MCF 10A (cell line): ENCODE measurements at regions not wholly inside any gene's neighbourhood (a gene's known extent, or its start where the extent isn't known, plus 50 kb on each side); places are given as distances from the start of the nearest gene placed in this dataset.
"Not testable (repeated sequence)": the region's sequence is repeated elsewhere in the genome, so short reads cannot be mapped to it uniquely, and the experiment has no call there.

Experiments
- BruUV-seq: library from RNA; stranded (reverse); fragments of 400-500 nt; replicated peaks from 2 replicates; lab custom pipeline; 2021; lab: Mats Ljungman, UMichigan
- CTCF ChIA-PET: fragments of 300-600 bp; sonication (Branson Sonifier 250); formaldehyde crosslinking; extraction: SDS; loops from one replicate; lab custom pipeline; 2021; ENCODE audit warnings: antibody characterized with exemption, inconsistent platforms; lab: Yijun Ruan, JAX
- POLR2A ChIA-PET: fragments of 300-600, 350-650 bp; sonication (Branson Sonifier 250); formaldehyde crosslinking; extraction: SDS; loops from one replicate; lab custom pipeline; 2020; ENCODE audit warnings: antibody characterized with exemption, inconsistent platforms; lab: Yijun Ruan, JAX
- DNase-seq: peaks from one replicate; pipeline ENCODE4 v3.0.0-alpha.2; 2018; ENCODE audit not compliant: unreplicated experiment
- H3K27ac Mint-ChIP-seq: one replicate; pipeline ENCODE4 v1.8.0; 2022; ENCODE audit warnings: mild to moderate bottlenecking, low read depth, mixed read lengths; ENCODE audit not compliant: unreplicated experiment
- H3K27me3 Mint-ChIP-seq: one replicate; pipeline ENCODE4 v1.8.0; 2022; ENCODE audit warnings: mixed read lengths; ENCODE audit not compliant: insufficient read depth, unreplicated experiment
- H3K36me3 Mint-ChIP-seq: one replicate; pipeline ENCODE4 v1.8.0; 2022; ENCODE audit warnings: mild to moderate bottlenecking, moderate library complexity, mixed read lengths; ENCODE audit not compliant: insufficient read depth, unreplicated experiment
- H3K4me1 Mint-ChIP-seq: one replicate; pipeline ENCODE4 v1.8.0; 2022; ENCODE audit warnings: mixed read lengths; ENCODE audit not compliant: insufficient read depth, unreplicated experiment
- H3K4me3 Mint-ChIP-seq: one replicate; pipeline ENCODE4 v1.8.0; 2022; ENCODE audit warnings: mild to moderate bottlenecking, moderate library complexity, mixed read lengths; ENCODE audit not compliant: unreplicated experiment
- H3K9me3 Mint-ChIP-seq: one replicate; pipeline ENCODE4 v1.8.0; 2022; ENCODE audit warnings: mixed read lengths; ENCODE audit not compliant: unreplicated experiment
- CTCF ChIP-seq: fragments of 200-600 bp; IDR thresholded peaks from one replicate; pipeline ENCODE4 v1.8.0; 2022; ENCODE audit warnings: antibody characterized with exemption, mild to moderate bottlenecking; ENCODE audit not compliant: unreplicated experiment
- intact Hi-C: fragments of 100-400 bp; cut with micrococcal nuclease; formaldehyde crosslinking; loops from 2 replicates; pipeline ENCODE4 v1.14.1; 2022

- no TSS peak for BruUV-seq
- no peak overlapping the region for H3K4me3 Mint-ChIP-seq
- no peaks in the 10 kb centered on the region for H3K9me3 Mint-ChIP-seq
- H3K36me3 Mint-ChIP-seq, result no peaks in the 10 kb centered on the region
- no peaks in the 10 kb centered on the region for H3K27me3 Mint-ChIP-seq
- intact Hi-C loops, result no loop called here
- TF ChIP-seq CTCF, result no peak
- DNase-seq, result no peak
- peaks cover 12% of the 10 kb centered on the region for H3K4me1 Mint-ChIP-seq
- H3K27ac Mint-ChIP-seq, result no peak overlapping the region
- POLR2A ChIA-PET, result no interaction called here
- CTCF ChIA-PET, result interaction anchor here (0.9 kb wide), 1 partner anchor 37 kb away, joined by 3 read pairs; no protein-coding TSS in a partner anchor
These were observed 229.1 kb downstream of the BAMBI start for GRCh38 chr10:28906415-28906814.

GRCh38 chr10:28906934-28907333 is 229.6 kb downstream of the BAMBI start:
- no peaks in the 10 kb centered on the region for H3K9me3 Mint-ChIP-seq
- H3K4me3 Mint-ChIP-seq, result no peak overlapping the region
- H3K27me3 Mint-ChIP-seq, result no peaks in the 10 kb centered on the region
- H3K27ac Mint-ChIP-seq, result no peak overlapping the region
- POLR2A ChIA-PET, result no interaction called here
- intact Hi-C loops, result no loop called here
- TF ChIP-seq CTCF, result no peak
- CTCF ChIA-PET, result interaction anchor here (0.9 kb wide), 1 partner anchor 36 kb away, joined by 3 read pairs; no protein-coding TSS in a partner anchor
- H3K36me3 Mint-ChIP-seq, result no peaks in the 10 kb centered on the region
- H3K4me1 Mint-ChIP-seq, result peaks cover 13% of the 10 kb centered on the region
- BruUV-seq, result no TSS peak
- peak; percentile 47 for DNase-seq

GRCh38 chr10:28909875-28910274 is 232.6 kb downstream of the BAMBI start:
- no peak for DNase-seq
- TF ChIP-seq CTCF, result no peak
- no peaks in the 10 kb centered on the region for H3K36me3 Mint-ChIP-seq
- no peak overlapping the region for H3K27ac Mint-ChIP-seq
- no peaks in the 10 kb centered on the region for H3K27me3 Mint-ChIP-seq
- H3K9me3 Mint-ChIP-seq, result no peaks in the 10 kb centered on the region
- no TSS peak for BruUV-seq
- intact Hi-C loops, result no loop called here
- H3K4me1 Mint-ChIP-seq, result peaks cover 13% of the 10 kb centered on the region
- H3K4me3 Mint-ChIP-seq, result no peak overlapping the region
- ChIA-PET CTCF (no interaction called here), POLR2A (no interaction called here)

GRCh38 chr10:28910956-28911355 is 233.6 kb downstream of the BAMBI start:
- Mint-ChIP-seq H3K4me1 (peaks cover 13% of the 10 kb centered on the region), H3K27ac (no peak overlapping the region), H3K36me3 (no peaks in the 10 kb centered on the region), H3K4me3 (no peak overlapping the region), H3K9me3 (no peaks in the 10 kb centered on the region), H3K27me3 (no peaks in the 10 kb centered on the region)
- POLR2A ChIA-PET, result no interaction called here
- DNase-seq, result no peak
- BruUV-seq, result no TSS peak
- CTCF ChIA-PET, result interaction anchor here (0.6 kb wide), 1 partner anchor 231 kb away, joined by 3 read pairs; no protein-coding TSS in a partner anchor
- TF ChIP-seq CTCF, result no peak
- intact Hi-C loops, result no loop called here

- intact Hi-C loops, H3K27ac Mint-ChIP-seq, H3K27me3 Mint-ChIP-seq, BruUV-seq, H3K36me3 Mint-ChIP-seq, POLR2A ChIA-PET, H3K9me3 Mint-ChIP-seq, H3K4me3 Mint-ChIP-seq, DNase-seq: not testable (repeated sequence)
- CTCF ChIA-PET, result interaction anchor here (0.6 kb wide), 1 partner anchor 90 kb away, joined by 5 read pairs; no protein-coding TSS in a partner anchor
- H3K4me1 Mint-ChIP-seq, result peaks cover 13% of the 10 kb centered on the region
These were observed 234.2 kb downstream of the BAMBI start for GRCh38 chr10:28911511-28911910.
